Lung (tissue), 11 donors: ENCODE measurements at regions not wholly inside any gene's neighbourhood (a gene's known extent, or its start where the extent isn't known, plus 50 kb on each side); places are given as distances from the start of the nearest gene placed in this dataset.

ENCODE experiments used
- ATAC-seq: fragments of 200-7000 bp; cut with Tn5 transposase; one replicate; pipeline ENCODE4 v1.9.1; 2020; ENCODE audit warnings: moderate number of reproducible peaks; ENCODE audit not compliant: insufficient read depth, low FRiP score
- DNase-seq, 3 donors: peaks; one replicate each; pipeline ENCODE4 v3.0.0-alpha.2; 2013 to 2017
- H3K27ac ChIP-seq, 2 donors: one replicate each; pipeline ENCODE4 v1.5.1; 2013; ENCODE audit warnings: mild to moderate bottlenecking in 2 of 2, moderate library complexity in 2 of 2, control low read depth in 1 of 2, inconsistent platforms in 1 of 2, low read depth in 1 of 2, low read length in 1 of 2
- H3K27me3 ChIP-seq, 3 donors: one replicate each; pipeline ENCODE4 v1.5.1; 2013; ENCODE audit warnings: low read length in 2 of 3; ENCODE audit not compliant: control insufficient read depth in 3 of 3, insufficient read depth in 3 of 3
- H3K36me3 ChIP-seq, 4 donors: one replicate each; pipeline ENCODE4 v1.5.1; 2013; ENCODE audit warnings: low read length in 4 of 4, mild to moderate bottlenecking in 1 of 4, moderate library complexity in 1 of 4; ENCODE audit not compliant: control insufficient read depth in 4 of 4, insufficient read depth in 4 of 4
- H3K4me1 ChIP-seq, 5 donors: one replicate each; pipeline ENCODE4 v1.5.1; 2013; ENCODE audit warnings: low read length in 5 of 5, mild to moderate bottlenecking in 2 of 5, moderate library complexity in 1 of 5; ENCODE audit not compliant: control insufficient read depth in 5 of 5, insufficient read depth in 5 of 5
- H3K4me3 ChIP-seq: one replicate; pipeline ENCODE4 v1.5.1; 2013; ENCODE audit warnings: mild to moderate bottlenecking, control low read depth, moderate library complexity
- H3K9ac ChIP-seq, 2 donors: one replicate each; pipeline ENCODE4 v1.5.1; 2013; ENCODE audit warnings: low read length in 2 of 2, control low read depth in 1 of 2; ENCODE audit not compliant: insufficient read depth in 1 of 2
- H3K9me3 ChIP-seq, 4 donors: one replicate each; pipeline ENCODE4 v1.5.1; 2013; ENCODE audit warnings: low read length in 3 of 4, mild to moderate bottlenecking in 1 of 4, moderate library complexity in 1 of 4; ENCODE audit not compliant: control insufficient read depth in 4 of 4, insufficient read depth in 3 of 4
- CTCF ChIP-seq: IDR thresholded peaks from 2 replicates; pipeline ENCODE4 v1.5.1; 2012; ENCODE audit warnings: mild to moderate bottlenecking; ENCODE audit errors: control extremely low read depth, extremely low read depth
- WGBS, 2 donors: extraction: QIAGEN DNeasy Blood & Tissue Kit; methylation state at CpG; one replicate each; pipeline ENCODE4 v1.1.7; 2013; 5-methylcytosine and 5-hydroxymethylcytosine counted together
- donor health status: control.
- donor health status: control.
- donor health status: Bipolar disorder and iron deficiency.
- donor health status: healthy.
- donor health status: DM: yes; HTN: yes; CAD: no.

DNA sequence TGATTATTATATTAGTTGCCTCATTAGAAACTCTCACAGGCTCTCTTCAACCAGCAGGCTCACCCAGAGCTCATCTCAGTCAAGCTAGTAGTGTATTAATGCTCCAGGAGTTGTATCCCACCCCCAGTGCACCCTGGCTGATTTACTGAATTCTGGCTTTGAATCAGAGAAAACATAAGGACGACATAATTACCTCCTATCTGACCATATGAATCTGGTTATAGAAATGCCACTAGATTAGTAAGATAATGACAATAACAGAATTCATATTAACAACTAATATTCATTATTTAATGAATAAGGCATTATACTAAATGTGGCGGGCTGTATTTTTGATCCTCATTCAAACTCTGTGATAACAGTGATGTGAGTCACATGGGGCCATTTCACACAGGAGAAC lies 1066.7 kb downstream of the TTLL7 start:
- Histone ChIP-seq H3K36me3 (no peaks in the 10 kb centered on the region), H3K4me3 (no peak overlapping the region), H3K9ac (no peak overlapping the region), H3K4me1 (peaks cover 3 to 35% (median 7%) of the 10 kb centered on the region in 5 donors), H3K27ac (no peak overlapping the region), H3K27me3 (no peaks in the 10 kb centered on the region), H3K9me3 (no peaks in the 10 kb centered on the region)
- WGBS, 2 donors: 91 to 93% methylated on average over 2 of the region's 2 CpGs
- DNase-seq: no peak
- TF ChIP-seq CTCF: no peak
- no peak for ATAC-seq

DNA sequence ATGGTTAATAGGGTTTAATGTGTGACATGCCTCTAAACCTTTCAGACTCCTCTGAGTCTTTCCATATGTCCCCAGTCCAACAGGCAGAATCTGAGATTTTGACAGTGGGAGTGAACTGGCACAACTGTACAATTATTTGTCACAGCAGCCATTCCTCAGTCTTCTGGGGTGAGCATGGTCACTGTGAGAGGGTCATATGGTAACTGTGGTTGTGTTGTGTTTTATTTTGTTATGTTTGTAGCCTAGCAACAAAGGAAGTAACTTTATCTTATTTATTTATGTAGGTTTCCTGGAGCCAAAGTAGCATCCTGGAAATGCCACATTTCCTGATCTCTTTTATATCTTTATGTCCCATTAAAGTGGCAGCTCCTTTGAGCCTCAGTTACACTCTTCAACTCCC lies 1067.9 kb downstream of the TTLL7 start:
- Histone ChIP-seq H3K4me3 (no peak overlapping the region), H3K36me3 (no peaks in the 10 kb centered on the region), H3K27ac (no peak overlapping the region), H3K4me1 (peaks cover 3 to 35% (median 7%) of the 10 kb centered on the region in 5 donors), H3K9ac (no peak overlapping the region), H3K27me3 (no peaks in the 10 kb centered on the region), H3K9me3 (no peaks in the 10 kb centered on the region)
- ATAC-seq (no peak), DNase-seq (peak; percentile 73 to 89 (median 87))
- no peak for TF ChIP-seq CTCF

- no peak overlapping the region for H3K9ac ChIP-seq
- H3K4me1 ChIP-seq: peaks cover 0 to 35% (median 7%) of the 10 kb centered on the region in 5 donors
- H3K36me3 ChIP-seq: no peaks in the 10 kb centered on the region
- no peak overlapping the region for H3K4me3 ChIP-seq
- DNase-seq (peak in 1 of 3 donors; percentile 44), ATAC-seq (no peak)
- WGBS, 2 donors: 67 to 76% methylated on average over 1 of the region's 1 CpG
- H3K27ac ChIP-seq: no peak overlapping the region
- TF ChIP-seq CTCF: no peak
- H3K27me3 ChIP-seq: no peaks in the 10 kb centered on the region
- no peaks in the 10 kb centered on the region for H3K9me3 ChIP-seq
Observed at GRCh38 chr1:82927753-82928152, 1071.2 kb downstream of the TTLL7 start.

DNA sequence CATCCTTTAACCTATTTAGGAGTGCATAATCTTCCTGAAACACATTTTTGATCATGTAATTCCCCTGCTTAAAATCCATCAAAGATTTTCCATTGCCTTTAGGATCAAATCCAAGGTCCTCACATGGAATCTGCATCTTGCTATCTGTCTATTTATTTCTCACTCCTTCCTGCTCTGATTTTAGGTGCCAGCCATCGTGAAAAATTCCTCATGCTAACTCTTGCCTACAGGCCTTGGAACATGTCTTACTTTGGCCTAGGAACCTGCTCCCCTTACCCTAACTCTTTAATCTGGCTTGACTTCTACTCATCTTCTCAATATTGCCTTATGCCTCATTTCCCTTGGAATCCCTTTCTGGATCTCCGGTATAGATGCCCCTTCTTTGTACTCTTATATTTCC lies 1074.3 kb downstream of the TTLL7 start:
- no peaks in the 10 kb centered on the region for H3K36me3 ChIP-seq
- H3K27me3 ChIP-seq: no peaks in the 10 kb centered on the region
- no peak overlapping the region for H3K27ac ChIP-seq
- no peaks in the 10 kb centered on the region for H3K9me3 ChIP-seq
- no peak for TF ChIP-seq CTCF
- peaks cover 0 to 19% (median 6%) of the 10 kb centered on the region in 5 donors for H3K4me1 ChIP-seq
- DNase-seq: no peak
- ATAC-seq: no peak
- no peak overlapping the region for H3K9ac ChIP-seq
- 90 to 92% methylated on average over 2 of the region's 2 CpGs for WGBS, 2 donors
- H3K4me3 ChIP-seq: no peak overlapping the region
